ENCODE measurements at regions not wholly inside any gene's neighbourhood (a gene's known extent, or its start where the extent isn't known, plus 50 kb on each side); places are given as distances from the start of the nearest gene placed in this dataset.

DNA sequence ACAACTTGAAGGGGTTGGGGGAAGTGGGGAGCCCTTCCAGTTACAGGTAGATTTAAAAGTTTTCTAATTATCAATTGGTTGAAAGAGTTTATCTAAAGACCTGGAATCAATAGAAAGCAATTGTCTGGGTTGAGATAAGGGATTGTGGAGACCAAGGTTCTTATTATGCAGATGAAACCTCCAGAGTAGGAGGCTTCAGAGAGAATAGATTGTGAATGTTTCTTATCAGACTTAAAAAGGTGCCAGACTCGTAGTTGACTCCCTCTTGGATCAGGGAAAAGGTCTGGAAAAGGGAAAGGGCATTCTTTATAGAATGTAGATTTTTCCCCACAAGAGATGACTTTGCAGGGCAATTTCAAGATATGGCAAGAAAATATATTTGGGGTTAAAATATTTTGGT lies 100.8 kb downstream of the GADD45G start:
- Histone ChIP-seq H3K9me3 (ENCODE audit: insufficient read depth in 2 of 2, low read depth in 1 of 2, low read length in 1 of 2) (no peaks in the 10 kb centered on the region), H4K8ac (ENCODE audit: extremely low read depth, insufficient read depth, low read length) (no peak overlapping the region), H4K5ac (ENCODE audit: insufficient read length, low read depth, low read length) (no peak overlapping the region), H2BK20ac (ENCODE audit: low read length) (no peak overlapping the region), H3K79me2 (ENCODE audit: control insufficient read depth in 1 of 2, insufficient read depth in 2 of 2, low read length in 2 of 2) (no peaks in the 10 kb centered on the region), H2BK120ac (replicated peaks; ENCODE audit: low read depth, low read length) (no peak overlapping the region), H3K23me2 (ENCODE audit: low read depth, low read length) (no peaks in the 10 kb centered on the region), H3K9ac (replicated peaks in 1 of 4; ENCODE audit: extremely low read depth in 1 of 4, low read depth in 3 of 4, low read length in 3 of 4) (no peak overlapping the region), H3K79me1 (ENCODE audit: low read depth, low read length) (no peaks in the 10 kb centered on the region), H4K91ac (replicated peaks; ENCODE audit: insufficient read length, low read length) (no peak overlapping the region), H3K27ac (ENCODE audit: low read depth, low read length) (no peak overlapping the region), H2BK12ac (ENCODE audit: low read depth, low read length) (no peak overlapping the region), H3K18ac (ENCODE audit: extremely low read depth, low read length) (no peak overlapping the region), H3K23ac (ENCODE audit: insufficient read length) (no peak overlapping the region), H2AK5ac (ENCODE audit: low read depth, low read length) (no peak overlapping the region), H4K20me1 (replicated peaks in 1 of 2; ENCODE audit: control insufficient read depth in 1 of 2, insufficient read depth in 2 of 2, low read length in 2 of 2) (no peaks in the 10 kb centered on the region), H3K4me2 (ENCODE audit: insufficient read depth in 1 of 2, low read depth in 2 of 2, low read length in 2 of 2) (no peak overlapping the region), H3K4me3 (ENCODE audit: extremely low read depth in 1 of 4, insufficient read depth in 2 of 4, low read depth in 3 of 4, low read length in 4 of 4) (no peak overlapping the region), H3K4ac (replicated peaks; ENCODE audit: insufficient read length, low read depth, low read length) (no peak overlapping the region), H3K56ac (replicated peaks; ENCODE audit: insufficient read length, low read depth, low read length) (no peak overlapping the region), H3K27me3 (replicated peaks in 1 of 4; ENCODE audit: control insufficient read depth in 3 of 4, extremely low read depth in 1 of 4, insufficient read depth in 3 of 4, low read length in 3 of 4) (no peaks in the 10 kb centered on the region), H2AFZ (ENCODE audit: low read length) (no peak overlapping the region), H3K14ac (ENCODE audit: insufficient read length) (no peak overlapping the region), H2BK15ac (ENCODE audit: low read length) (no peak overlapping the region), H3K4me1 (replicated peaks in 1 of 4; ENCODE audit: control insufficient read depth in 3 of 4, insufficient read depth in 4 of 4, low read length in 3 of 4) (peaks cover 0 to 11% (median 5%) of the 10 kb centered on the region in 4 experiments; a peak in 3 of 7 replicates), H2BK5ac (ENCODE audit: low read depth, low read length) (no peak overlapping the region), H3K36me3 (ENCODE audit: control insufficient read depth in 2 of 4, insufficient read depth in 4 of 4, low read length in 3 of 4) (no peaks in the 10 kb centered on the region)
- WGBS, 2 experiments (ENCODE audit: extremely low coverage in 1 of 2, insufficient coverage in 1 of 2, insufficient read length in 1 of 2, insufficient replicate concordance in 2 of 2, low coverage in 1 of 2, low lambda C conversion rate in 2 of 2, missing lambda C conversion rate in 1 of 2) = 69% methylated on average over 1 of the region's 1 CpG; no CpG with 5 or more reads in 1 of the 2 experiments
- POLR2A ChIA-PET (ENCODE audit: partially characterized antibody) = no interaction called here
- CTCF ChIA-PET (ENCODE audit: partially characterized antibody) = no interaction called here
- FAIRE-seq = no peak
- DNase-seq (ENCODE audit: low read depth in 1 of 2, low spot score in 2 of 2) = no peak
- TF ChIP-seq KDM1A (IDR thresholded peaks at IDR 0.05; ENCODE audit: borderline replicate concordance, low read length) = no peak
- TF ChIP-seq GTF2F1 (IDR thresholded peaks at IDR 0.05; ENCODE audit: borderline replicate concordance, low read depth, low read length) = no peak
- no peak for TF ChIP-seq POLR2AphosphoS5 (IDR thresholded peaks at IDR 0.05; ENCODE audit: low read depth, low read length)
- no peak for TF ChIP-seq KDM4A (IDR thresholded peaks at IDR 0.05; ENCODE audit: low read depth, low read length, severe bottlenecking)
- TF ChIP-seq EGR1 (IDR thresholded peaks at IDR 0.05; ENCODE audit: borderline replicate concordance, low read depth, low read length) = no peak
- TF ChIP-seq KDM5A (IDR thresholded peaks at IDR 0.05; ENCODE audit: low read length) = no peak
- TF ChIP-seq, protein P1, sequence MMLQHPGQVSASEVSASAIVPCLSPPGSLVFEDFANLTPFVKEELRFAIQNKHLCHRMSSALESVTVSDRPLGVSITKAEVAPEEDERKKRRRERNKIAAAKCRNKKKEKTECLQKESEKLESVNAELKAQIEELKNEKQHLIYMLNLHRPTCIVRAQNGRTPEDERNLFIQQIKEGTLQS (IDR thresholded peaks at IDR 0.05; ENCODE audit: insufficient read depth, low read depth, low read length) = no peak
- TF ChIP-seq, protein P2, sequence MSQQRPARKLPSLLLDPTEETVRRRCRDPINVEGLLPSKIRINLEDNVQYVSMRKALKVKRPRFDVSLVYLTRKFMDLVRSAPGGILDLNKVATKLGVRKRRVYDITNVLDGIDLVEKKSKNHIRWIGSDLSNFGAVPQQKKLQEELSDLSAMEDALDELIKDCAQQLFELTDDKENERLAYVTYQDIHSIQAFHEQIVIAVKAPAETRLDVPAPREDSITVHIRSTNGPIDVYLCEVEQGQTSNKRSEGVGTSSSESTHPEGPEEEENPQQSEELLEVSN (IDR thresholded peaks at IDR 0.05) = no peak
- TF ChIP-seq CEBPB (IDR thresholded peaks at IDR 0.05; ENCODE audit: low read depth, low read length) = no peak
- TF ChIP-seq SUZ12 (IDR thresholded peaks at IDR 0.05; ENCODE audit: low read length) = no peak
- no peak for TF ChIP-seq RFX5 (IDR thresholded peaks at IDR 0.05; ENCODE audit: borderline replicate concordance, low read depth, low read length)
- TF ChIP-seq RXRA (IDR thresholded peaks at IDR 0.05; ENCODE audit: insufficient read depth, low read depth, low read length) = no peak
- no peak for TF ChIP-seq JUND (IDR thresholded peaks at IDR 0.05; ENCODE audit: low read length)
- TF ChIP-seq EP300 (IDR thresholded peaks at IDR 0.05; ENCODE audit: borderline replicate concordance in 1 of 2, low read depth in 2 of 2, low read length in 2 of 2) = no peak

Data from H1 (cell line).